Keratinocyte (primary cell): ENCODE measurements at regions not wholly inside any gene's neighbourhood (a gene's known extent, or its start where the extent isn't known, plus 50 kb on each side); places are given as distances from the start of the nearest gene placed in this dataset.

Experiments
- DNase-seq: peaks from one replicate; pipeline ENCODE4 v3.0.0-alpha.2; 2011; ENCODE audit warnings: low read depth, missing footprints, low spot score
- FAIRE-seq: peaks from 2 replicates; lab custom pipeline; 2011; peaks lifted over from hg19 to GRCh38; lab: Jason Lieb, UNC
- H2AFZ ChIP-seq: 2 replicates; pipeline ENCODE4 v1.6.0; 2012; ENCODE audit warnings: low read length, control low read depth, inconsistent platforms; ENCODE audit not compliant: control insufficient read depth
- H3K27ac ChIP-seq: 2 replicates; pipeline ENCODE4 v1.5.1; 2011; ENCODE audit warnings: low read length; ENCODE audit not compliant: control insufficient read depth, insufficient read depth
- H3K27me3 ChIP-seq: 3 replicates; pipeline ENCODE4 v1.6.0; 2011; ENCODE audit warnings: low read length; ENCODE audit not compliant: control insufficient read depth, insufficient read depth; ENCODE audit errors: extremely low read depth
- H3K36me3 ChIP-seq, 2 experiments: 2 replicates in 1 of 2; 3 replicates in 1 of 2; pipeline ENCODE4 v1.5.1; 2011; ENCODE audit warnings: low read length in 2 of 2, mild to moderate bottlenecking in 1 of 2; ENCODE audit not compliant: control insufficient read depth in 2 of 2, insufficient read depth in 2 of 2; ENCODE audit errors: extremely low read depth in 1 of 2
- H3K4me1 ChIP-seq: 3 replicates; pipeline ENCODE4 v1.5.1; 2011; ENCODE audit warnings: low read length; ENCODE audit not compliant: control insufficient read depth, insufficient read depth; ENCODE audit errors: extremely low read depth
- H3K4me2 ChIP-seq: 3 replicates; pipeline ENCODE4 v1.6.0; 2011; ENCODE audit warnings: low read depth, low read length; ENCODE audit not compliant: control insufficient read depth, insufficient read depth; ENCODE audit errors: extremely low read depth
- H3K4me3 ChIP-seq, 3 experiments: fragments of 200-600 bp in 1 of 3; sonication (generic) in 1 of 3; 2 replicates in 2 of 3; 3 replicates in 1 of 3; pipeline ENCODE4 v1.5.1; 2011 to 2016; ENCODE audit warnings: low read length in 3 of 3, mild to moderate bottlenecking in 3 of 3, control low read depth in 2 of 3, inconsistent platforms in 1 of 3, low read depth in 1 of 3, mixed read lengths in 1 of 3, mixed run types in 1 of 3, moderate library complexity in 1 of 3; ENCODE audit not compliant: control insufficient read depth in 2 of 3, insufficient read depth in 2 of 3; ENCODE audit errors: extremely low read depth in 1 of 3
- H3K79me2 ChIP-seq: 2 replicates; pipeline ENCODE4 v1.6.0; 2012; ENCODE audit warnings: low read length; ENCODE audit not compliant: control insufficient read depth, insufficient read depth
- H3K9ac ChIP-seq: 3 replicates; pipeline ENCODE4 v1.6.0; 2011; ENCODE audit warnings: low read length; ENCODE audit not compliant: control insufficient read depth, insufficient read depth; ENCODE audit errors: extremely low read depth
- H3K9me1 ChIP-seq: 3 replicates; pipeline ENCODE4 v1.6.0; 2011; ENCODE audit warnings: low read length; ENCODE audit not compliant: control insufficient read depth, insufficient read depth; ENCODE audit errors: extremely low read depth
- H3K9me3 ChIP-seq: 2 replicates; pipeline ENCODE4 v1.5.1; 2012; ENCODE audit warnings: low read depth, low read length; ENCODE audit not compliant: control insufficient read depth
- H4K20me1 ChIP-seq: 3 replicates; pipeline ENCODE4 v1.6.0; 2011; ENCODE audit warnings: low read length; ENCODE audit not compliant: control insufficient read depth, insufficient read depth; ENCODE audit errors: extremely low read depth
- EZH2 ChIP-seq: IDR thresholded peaks from one replicate; pipeline ENCODE4 v1.6.1; 2012; ENCODE audit warnings: inconsistent platforms, mild to moderate bottlenecking, low read length, moderate library complexity
- dilution Hi-C: fragments of 300-500 bp; cut with MboI; formaldehyde crosslinking; loops from one replicate; pipeline ENCODE4 v1.7.0; 2020; ENCODE audit warnings: low sequenced_read_pairs; ENCODE audit not compliant: extremely low pct_ligation_motif_present
- TF ChIP-seq, protein P1 (sequence below), 3 experiments: IDR thresholded peaks in 1 of 3; conservative IDR thresholded peaks in 1 of 3; optimal IDR thresholded peaks in 1 of 3; 2 replicates in 2 of 3; 3 replicates in 1 of 3; pipeline versions ENCODE3 to v1.5.1; 2011; ENCODE audit warnings: low read length in 3 of 3, mild to moderate bottlenecking in 3 of 3, moderate library complexity in 2 of 3, control low read depth in 1 of 3, inconsistent platforms in 1 of 3; ENCODE audit not compliant: insufficient read depth in 2 of 3; ENCODE audit errors: extremely low read depth in 1 of 3

DNA sequence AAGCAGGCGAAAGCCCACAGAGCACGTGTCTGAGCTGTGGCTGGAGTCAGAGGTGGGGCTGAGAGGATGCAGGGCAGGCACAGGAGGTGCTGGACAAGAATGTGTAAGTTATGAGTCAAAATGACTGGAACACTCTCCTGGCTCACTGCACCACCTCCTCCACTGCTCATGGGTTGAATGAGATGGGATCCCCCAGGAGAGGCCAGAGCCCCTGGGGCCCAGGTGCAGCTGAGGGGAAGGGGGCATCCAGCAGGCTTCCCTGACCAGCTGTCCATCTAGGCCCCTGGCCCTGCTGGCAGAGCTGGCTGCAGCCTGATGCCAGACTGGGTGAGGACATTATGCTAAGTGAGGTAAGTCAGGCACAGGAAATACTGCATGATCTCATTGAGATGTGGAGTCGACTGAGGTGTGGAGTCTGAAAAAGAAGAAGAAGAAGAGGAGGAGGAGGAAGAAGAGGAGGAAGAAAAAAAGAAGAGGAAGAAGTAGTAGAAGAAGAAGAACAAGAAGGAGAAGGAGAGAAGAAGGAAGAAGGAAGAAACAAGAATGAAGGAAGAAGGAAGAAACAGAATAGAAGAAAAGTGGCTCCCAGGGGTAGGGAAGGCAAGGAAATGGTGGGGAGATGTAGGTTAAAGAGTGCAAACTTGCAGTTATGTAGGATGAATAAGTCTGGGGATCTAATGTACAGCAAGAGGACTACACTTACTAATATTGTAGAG, 747.4 kb downstream of the UQCRFS1 start:
- DNase-seq (no peak), FAIRE-seq (no peak)
- H2AFZ ChIP-seq: peak overlapping the region; percentile 56
- no peak overlapping the region for H3K9ac ChIP-seq
- no peaks in the 10 kb centered on the region for H3K79me2 ChIP-seq
- dilution Hi-C loops: no loop called here
- H3K4me3 ChIP-seq: no peak overlapping the region
- H3K4me1 ChIP-seq: peaks cover 11% of the 10 kb centered on the region
- H3K9me3 ChIP-seq: no peaks in the 10 kb centered on the region
- H3K27ac ChIP-seq: no peak overlapping the region
- peak overlapping the region; percentile 48 for H3K4me2 ChIP-seq
- no peaks in the 10 kb centered on the region for H3K27me3 ChIP-seq
- TF ChIP-seq, protein P1, sequence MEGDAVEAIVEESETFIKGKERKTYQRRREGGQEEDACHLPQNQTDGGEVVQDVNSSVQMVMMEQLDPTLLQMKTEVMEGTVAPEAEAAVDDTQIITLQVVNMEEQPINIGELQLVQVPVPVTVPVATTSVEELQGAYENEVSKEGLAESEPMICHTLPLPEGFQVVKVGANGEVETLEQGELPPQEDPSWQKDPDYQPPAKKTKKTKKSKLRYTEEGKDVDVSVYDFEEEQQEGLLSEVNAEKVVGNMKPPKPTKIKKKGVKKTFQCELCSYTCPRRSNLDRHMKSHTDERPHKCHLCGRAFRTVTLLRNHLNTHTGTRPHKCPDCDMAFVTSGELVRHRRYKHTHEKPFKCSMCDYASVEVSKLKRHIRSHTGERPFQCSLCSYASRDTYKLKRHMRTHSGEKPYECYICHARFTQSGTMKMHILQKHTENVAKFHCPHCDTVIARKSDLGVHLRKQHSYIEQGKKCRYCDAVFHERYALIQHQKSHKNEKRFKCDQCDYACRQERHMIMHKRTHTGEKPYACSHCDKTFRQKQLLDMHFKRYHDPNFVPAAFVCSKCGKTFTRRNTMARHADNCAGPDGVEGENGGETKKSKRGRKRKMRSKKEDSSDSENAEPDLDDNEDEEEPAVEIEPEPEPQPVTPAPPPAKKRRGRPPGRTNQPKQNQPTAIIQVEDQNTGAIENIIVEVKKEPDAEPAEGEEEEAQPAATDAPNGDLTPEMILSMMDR (optimal IDR thresholded peaks at IDR 0.05 in 1 of 3, IDR thresholded peaks at IDR 0.05 in 1 of 3, conservative IDR thresholded peaks at IDR 0.05 in 1 of 3; ENCODE audit: extremely low read depth in 1 of 3, insufficient read depth in 2 of 3, low read length in 3 of 3): no peak
- TF ChIP-seq EZH2: no peak
- no peaks in the 10 kb centered on the region for H3K36me3 ChIP-seq
- no peaks in the 10 kb centered on the region for H3K9me1 ChIP-seq
- H4K20me1 ChIP-seq: no peaks in the 10 kb centered on the region

DNA sequence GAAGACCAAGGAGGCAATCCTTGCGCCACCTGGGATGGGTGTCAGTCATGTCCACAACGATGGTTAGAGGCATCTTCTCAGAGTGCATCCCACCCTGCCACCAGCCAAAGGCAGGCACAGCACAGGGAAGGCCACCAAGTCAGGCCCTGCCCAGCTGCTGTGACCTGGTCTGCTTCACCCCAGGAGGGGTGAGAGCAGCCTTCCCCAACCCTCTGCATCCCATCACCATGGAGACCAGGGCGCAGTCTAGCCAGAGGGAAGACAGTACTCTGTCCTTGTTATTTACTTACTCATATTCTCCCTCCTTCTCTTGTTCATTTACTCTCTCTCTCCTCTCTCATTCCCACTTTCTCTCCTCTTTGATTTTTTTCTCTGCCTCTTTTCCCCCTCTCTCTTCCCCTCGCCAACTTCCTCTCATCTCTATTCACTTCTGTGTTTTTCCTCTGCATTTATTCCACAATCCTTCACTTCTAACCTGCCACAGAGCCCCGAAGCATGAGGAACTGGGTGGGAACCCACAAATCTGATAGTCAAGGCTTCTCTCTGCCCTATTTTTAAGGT, 749.4 kb downstream of the UQCRFS1 start:
- Histone ChIP-seq H3K9ac (no peak overlapping the region), H3K79me2 (no peaks in the 10 kb centered on the region), H3K36me3 (no peaks in the 10 kb centered on the region), H3K4me2 (no peak overlapping the region), H3K4me3 (no peak overlapping the region), H2AFZ (no peak overlapping the region), H3K4me1 (peaks cover 7% of the 10 kb centered on the region), H3K27ac (no peak overlapping the region), H3K9me3 (no peaks in the 10 kb centered on the region), H3K27me3 (no peaks in the 10 kb centered on the region), H3K9me1 (no peaks in the 10 kb centered on the region), H4K20me1 (no peaks in the 10 kb centered on the region)
- FAIRE-seq: no peak
- no peak for DNase-seq
- TF ChIP-seq EZH2: no peak
- TF ChIP-seq, protein P1 (optimal IDR thresholded peaks at IDR 0.05 in 1 of 3, IDR thresholded peaks at IDR 0.05 in 1 of 3, conservative IDR thresholded peaks at IDR 0.05 in 1 of 3; ENCODE audit: extremely low read depth in 1 of 3, insufficient read depth in 2 of 3, low read length in 3 of 3): no peak
- dilution Hi-C loops: no loop called here
